Keratinocyte (primary cell): ENCODE measurements at regions not wholly inside any gene's neighbourhood (a gene's known extent, or its start where the extent isn't known, plus 50 kb on each side); places are given as distances from the start of the nearest gene placed in this dataset.
A peak's percentile ranks its signal among the peaks of the same experiment; 100 is the strongest.

Source experiments
- DNase-seq: peaks from one replicate; pipeline ENCODE4 v3.0.0-alpha.2; 2011; ENCODE audit warnings: low read depth, missing footprints, low spot score
- FAIRE-seq: peaks from 2 replicates; lab custom pipeline; 2011; peaks lifted over from hg19 to GRCh38; lab: Jason Lieb, UNC
- H2AFZ ChIP-seq: 2 replicates; pipeline ENCODE4 v1.6.0; 2012; ENCODE audit warnings: low read length, control low read depth, inconsistent platforms; ENCODE audit not compliant: control insufficient read depth
- H3K27ac ChIP-seq: 2 replicates; pipeline ENCODE4 v1.5.1; 2011; ENCODE audit warnings: low read length; ENCODE audit not compliant: control insufficient read depth, insufficient read depth
- H3K27me3 ChIP-seq: 3 replicates; pipeline ENCODE4 v1.6.0; 2011; ENCODE audit warnings: low read length; ENCODE audit not compliant: control insufficient read depth, insufficient read depth; ENCODE audit errors: extremely low read depth
- H3K36me3 ChIP-seq, 2 experiments: 2 replicates in 1 of 2; 3 replicates in 1 of 2; pipeline ENCODE4 v1.5.1; 2011; ENCODE audit warnings: low read length in 2 of 2, mild to moderate bottlenecking in 1 of 2; ENCODE audit not compliant: control insufficient read depth in 2 of 2, insufficient read depth in 2 of 2; ENCODE audit errors: extremely low read depth in 1 of 2
- H3K4me1 ChIP-seq: 3 replicates; pipeline ENCODE4 v1.5.1; 2011; ENCODE audit warnings: low read length; ENCODE audit not compliant: control insufficient read depth, insufficient read depth; ENCODE audit errors: extremely low read depth
- H3K4me2 ChIP-seq: 3 replicates; pipeline ENCODE4 v1.6.0; 2011; ENCODE audit warnings: low read depth, low read length; ENCODE audit not compliant: control insufficient read depth, insufficient read depth; ENCODE audit errors: extremely low read depth
- H3K4me3 ChIP-seq, 3 experiments: fragments of 200-600 bp in 1 of 3; sonication (generic) in 1 of 3; 2 replicates in 2 of 3; 3 replicates in 1 of 3; pipeline ENCODE4 v1.5.1; 2011 to 2016; ENCODE audit warnings: low read length in 3 of 3, mild to moderate bottlenecking in 3 of 3, control low read depth in 2 of 3, inconsistent platforms in 1 of 3, low read depth in 1 of 3, mixed read lengths in 1 of 3, mixed run types in 1 of 3, moderate library complexity in 1 of 3; ENCODE audit not compliant: control insufficient read depth in 2 of 3, insufficient read depth in 2 of 3; ENCODE audit errors: extremely low read depth in 1 of 3
- H3K79me2 ChIP-seq: 2 replicates; pipeline ENCODE4 v1.6.0; 2012; ENCODE audit warnings: low read length; ENCODE audit not compliant: control insufficient read depth, insufficient read depth
- H3K9ac ChIP-seq: 3 replicates; pipeline ENCODE4 v1.6.0; 2011; ENCODE audit warnings: low read length; ENCODE audit not compliant: control insufficient read depth, insufficient read depth; ENCODE audit errors: extremely low read depth
- H3K9me1 ChIP-seq: 3 replicates; pipeline ENCODE4 v1.6.0; 2011; ENCODE audit warnings: low read length; ENCODE audit not compliant: control insufficient read depth, insufficient read depth; ENCODE audit errors: extremely low read depth
- H3K9me3 ChIP-seq: 2 replicates; pipeline ENCODE4 v1.5.1; 2012; ENCODE audit warnings: low read depth, low read length; ENCODE audit not compliant: control insufficient read depth
- H4K20me1 ChIP-seq: 3 replicates; pipeline ENCODE4 v1.6.0; 2011; ENCODE audit warnings: low read length; ENCODE audit not compliant: control insufficient read depth, insufficient read depth; ENCODE audit errors: extremely low read depth
- CTCF ChIP-seq, 3 experiments: IDR thresholded peaks in 1 of 3; conservative IDR thresholded peaks in 1 of 3; optimal IDR thresholded peaks in 1 of 3; 2 replicates in 2 of 3; 3 replicates in 1 of 3; pipeline versions ENCODE3 to v1.5.1; 2011; ENCODE audit warnings: low read length in 3 of 3, mild to moderate bottlenecking in 3 of 3, moderate library complexity in 2 of 3, control low read depth in 1 of 3, inconsistent platforms in 1 of 3; ENCODE audit not compliant: insufficient read depth in 2 of 3; ENCODE audit errors: extremely low read depth in 1 of 3
- EZH2 ChIP-seq: IDR thresholded peaks from one replicate; pipeline ENCODE4 v1.6.1; 2012; ENCODE audit warnings: inconsistent platforms, mild to moderate bottlenecking, low read length, moderate library complexity
- dilution Hi-C: fragments of 300-500 bp; cut with MboI; formaldehyde crosslinking; loops from one replicate; pipeline ENCODE4 v1.7.0; 2020; ENCODE audit warnings: low sequenced_read_pairs; ENCODE audit not compliant: extremely low pct_ligation_motif_present

GRCh38 chr3:72345237-72345878, 502.9 kb downstream of the SHQ1 start:
- H3K4me2 ChIP-seq: peak overlapping the region; percentile 2
- no peak overlapping the region for H3K4me3 ChIP-seq
- H3K9me1 ChIP-seq: no peaks in the 10 kb centered on the region
- no peaks in the 10 kb centered on the region for H3K79me2 ChIP-seq
- H3K9me3 ChIP-seq: no peaks in the 10 kb centered on the region
- DNase-seq: peak; percentile 33
- no peaks in the 10 kb centered on the region for H3K27me3 ChIP-seq
- peak; percentile 92 for FAIRE-seq
- dilution Hi-C loops: no loop called here
- no peak overlapping the region for H3K9ac ChIP-seq
- no peaks in the 10 kb centered on the region for H3K36me3 ChIP-seq
- H3K27ac ChIP-seq: peak overlapping the region; percentile 70
- TF ChIP-seq EZH2: no peak
- no peak for TF ChIP-seq CTCF (optimal IDR thresholded peaks at IDR 0.05 in 1 of 3, IDR thresholded peaks at IDR 0.05 in 1 of 3, conservative IDR thresholded peaks at IDR 0.05 in 1 of 3; ENCODE audit: extremely low read depth in 1 of 3, insufficient read depth in 2 of 3, low read length in 3 of 3)
- peaks cover 55% of the 10 kb centered on the region for H3K4me1 ChIP-seq
- H2AFZ ChIP-seq: no peak overlapping the region
- H4K20me1 ChIP-seq: no peaks in the 10 kb centered on the region

DNA sequence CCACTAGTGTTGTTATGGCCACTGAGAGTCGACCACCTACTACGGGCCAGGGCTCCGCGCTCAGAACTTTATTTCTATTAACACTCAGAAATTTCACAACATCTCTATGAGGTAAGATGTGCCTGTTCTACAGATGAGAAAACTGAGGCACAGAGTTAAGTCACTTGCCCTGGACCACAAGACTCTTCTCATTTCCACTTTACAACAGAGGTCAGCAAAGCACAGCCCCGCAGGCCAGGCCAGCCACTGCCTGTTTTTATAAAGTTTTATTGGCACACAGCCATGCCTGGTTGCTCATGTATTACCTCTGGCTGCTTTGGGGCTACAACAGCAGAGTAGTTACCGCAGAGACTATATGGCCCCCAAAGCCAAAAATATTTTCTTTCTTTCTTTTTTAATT, 503.6 kb downstream of the SHQ1 start:
- Histone ChIP-seq H3K27me3 (no peaks in the 10 kb centered on the region), H3K4me1 (peaks cover 56% of the 10 kb centered on the region), H3K4me2 (no peak overlapping the region), H3K9me3 (peaks cover under 1% of the 10 kb centered on the region), H2AFZ (no peak overlapping the region), H3K79me2 (no peaks in the 10 kb centered on the region), H3K4me3 (no peak overlapping the region), H3K36me3 (no peaks in the 10 kb centered on the region), H3K27ac (no peak overlapping the region), H4K20me1 (no peaks in the 10 kb centered on the region), H3K9me1 (no peaks in the 10 kb centered on the region), H3K9ac (no peak overlapping the region)
- FAIRE-seq (no peak), DNase-seq (no peak)
- no peak for TF ChIP-seq CTCF (optimal IDR thresholded peaks at IDR 0.05 in 1 of 3, IDR thresholded peaks at IDR 0.05 in 1 of 3, conservative IDR thresholded peaks at IDR 0.05 in 1 of 3; ENCODE audit: extremely low read depth in 1 of 3, insufficient read depth in 2 of 3, low read length in 3 of 3)
- no peak for TF ChIP-seq EZH2
- dilution Hi-C loops: no loop called here
